Ishikawa (cell line): ENCODE measurements at regions not wholly inside any gene's neighbourhood (a gene's known extent, or its start where the extent isn't known, plus 50 kb on each side); places are given as distances from the start of the nearest gene placed in this dataset.

Source experiments
- CEBPB ChIP-seq: IDR thresholded peaks from 2 replicates; pipeline ENCODE4 v1.6.1; 2012
- EGR1 ChIP-seq: IDR thresholded peaks from 2 replicates; pipeline ENCODE4 v1.6.1; 2012
- EP300 ChIP-seq: IDR thresholded peaks from 2 replicates; pipeline ENCODE4 v1.6.1; 2012; ENCODE audit warnings: borderline replicate concordance
- FOXM1 ChIP-seq: IDR thresholded peaks from 2 replicates; pipeline ENCODE4 v1.6.1; 2012; ENCODE audit warnings: low read depth, borderline replicate concordance
- TAF1 ChIP-seq: IDR thresholded peaks from 2 replicates; pipeline ENCODE4 v1.6.1; 2012; ENCODE audit warnings: low read depth, mild to moderate bottlenecking
- YY1 ChIP-seq: IDR thresholded peaks from 2 replicates; pipeline ENCODE4 v1.6.1; 2012; ENCODE audit warnings: low read depth
- ZBTB7A ChIP-seq: IDR thresholded peaks from 2 replicates; pipeline ENCODE4 v1.6.1; 2012; ENCODE audit warnings: low read depth
- TF ChIP-seq, protein P1 (sequence below): IDR thresholded peaks from 2 replicates; pipeline ENCODE4 v1.6.1; 2012; ENCODE audit warnings: low read depth, mild to moderate bottlenecking

- no peak for TF ChIP-seq EGR1
- no peak for TF ChIP-seq CEBPB
- TF ChIP-seq ZBTB7A: no peak
- TF ChIP-seq, protein P1, sequence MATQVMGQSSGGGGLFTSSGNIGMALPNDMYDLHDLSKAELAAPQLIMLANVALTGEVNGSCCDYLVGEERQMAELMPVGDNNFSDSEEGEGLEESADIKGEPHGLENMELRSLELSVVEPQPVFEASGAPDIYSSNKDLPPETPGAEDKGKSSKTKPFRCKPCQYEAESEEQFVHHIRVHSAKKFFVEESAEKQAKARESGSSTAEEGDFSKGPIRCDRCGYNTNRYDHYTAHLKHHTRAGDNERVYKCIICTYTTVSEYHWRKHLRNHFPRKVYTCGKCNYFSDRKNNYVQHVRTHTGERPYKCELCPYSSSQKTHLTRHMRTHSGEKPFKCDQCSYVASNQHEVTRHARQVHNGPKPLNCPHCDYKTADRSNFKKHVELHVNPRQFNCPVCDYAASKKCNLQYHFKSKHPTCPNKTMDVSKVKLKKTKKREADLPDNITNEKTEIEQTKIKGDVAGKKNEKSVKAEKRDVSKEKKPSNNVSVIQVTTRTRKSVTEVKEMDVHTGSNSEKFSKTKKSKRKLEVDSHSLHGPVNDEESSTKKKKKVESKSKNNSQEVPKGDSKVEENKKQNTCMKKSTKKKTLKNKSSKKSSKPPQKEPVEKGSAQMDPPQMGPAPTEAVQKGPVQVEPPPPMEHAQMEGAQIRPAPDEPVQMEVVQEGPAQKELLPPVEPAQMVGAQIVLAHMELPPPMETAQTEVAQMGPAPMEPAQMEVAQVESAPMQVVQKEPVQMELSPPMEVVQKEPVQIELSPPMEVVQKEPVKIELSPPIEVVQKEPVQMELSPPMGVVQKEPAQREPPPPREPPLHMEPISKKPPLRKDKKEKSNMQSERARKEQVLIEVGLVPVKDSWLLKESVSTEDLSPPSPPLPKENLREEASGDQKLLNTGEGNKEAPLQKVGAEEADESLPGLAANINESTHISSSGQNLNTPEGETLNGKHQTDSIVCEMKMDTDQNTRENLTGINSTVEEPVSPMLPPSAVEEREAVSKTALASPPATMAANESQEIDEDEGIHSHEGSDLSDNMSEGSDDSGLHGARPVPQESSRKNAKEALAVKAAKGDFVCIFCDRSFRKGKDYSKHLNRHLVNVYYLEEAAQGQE: no peak
- no peak for TF ChIP-seq TAF1
- no peak for TF ChIP-seq EP300
- no peak for TF ChIP-seq YY1
- no peak for TF ChIP-seq FOXM1
Observed at GRCh38 chr12:70150230-70150629, 93.0 kb upstream of the CNOT2 start.
